ENCODE measurements at regions not wholly inside any gene's neighbourhood (a gene's known extent, or its start where the extent isn't known, plus 50 kb on each side); places are given as distances from the start of the nearest gene placed in this dataset.

DNA sequence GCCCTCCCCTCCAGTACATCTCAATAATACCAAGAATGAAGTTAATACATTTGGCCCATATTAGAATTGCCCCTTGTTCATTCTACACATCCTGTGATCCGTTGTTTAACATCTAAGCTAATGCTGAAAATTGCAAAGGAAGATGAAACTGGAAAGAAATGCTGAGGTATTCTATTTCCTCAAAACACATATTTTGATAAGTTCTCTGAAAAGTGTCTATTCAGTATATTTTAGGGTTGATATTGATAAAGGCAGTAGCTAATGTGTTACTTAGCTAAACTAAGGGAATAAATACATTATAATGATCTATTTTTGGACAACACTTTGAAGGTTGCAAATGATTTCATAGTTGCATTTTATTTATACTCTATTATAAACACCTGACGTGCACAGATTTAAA lies 702.6 kb upstream of the ROBO1 start:
- no peak for TF ChIP-seq CTCF (IDR thresholded peaks at IDR 0.05)
- TF ChIP-seq EP300 (IDR thresholded peaks at IDR 0.05): no peak

All from esophagus muscularis mucosa (tissue), 3 donors.